DOHH2 (cell line): ENCODE measurements at regions not wholly inside any gene's neighbourhood (a gene's known extent, or its start where the extent isn't known, plus 50 kb on each side); places are given as distances from the start of the nearest gene placed in this dataset.

Source experiments
- H3F3A ChIP-seq: fragments of 200-600 bp; sonication (generic), shearing (Covaris generic); 2 replicates; pipeline ENCODE4 v1.6.0; 2016; ENCODE audit warnings: antibody characterized with exemption, mild to moderate bottlenecking; ENCODE audit not compliant: control insufficient read depth, insufficient read depth
- H3K27ac ChIP-seq: fragments of 200-600 bp; sonication (generic); 2 replicates; pipeline ENCODE4 v1.5.1; 2014; ENCODE audit warnings: low read depth, mild to moderate bottlenecking, low read length, moderate library complexity
- H3K27me3 ChIP-seq: fragments of 200-600 bp; sonication (generic); 2 replicates; pipeline ENCODE4 v1.6.1; 2014; ENCODE audit warnings: mild to moderate bottlenecking, low read length, mixed read lengths; ENCODE audit not compliant: control insufficient read depth
- H3K36me3 ChIP-seq: fragments of 200-600 bp; sonication (generic); 2 replicates; pipeline ENCODE4 v1.6.1; 2014; ENCODE audit warnings: mild to moderate bottlenecking, low read length, moderate library complexity, mixed read lengths; ENCODE audit not compliant: control insufficient read depth
- H3K4me1 ChIP-seq: fragments of 200-600 bp; sonication (generic); 2 replicates; pipeline ENCODE4 v1.6.1; 2014; ENCODE audit warnings: mild to moderate bottlenecking, low read length, mixed read lengths; ENCODE audit not compliant: control insufficient read depth
- H3K4me2 ChIP-seq: fragments of 200-600 bp; sonication (generic); 2 replicates; pipeline ENCODE4 v1.6.0; 2014; ENCODE audit warnings: mild to moderate bottlenecking, low read length, moderate library complexity
- H3K4me3 ChIP-seq: fragments of 200-600 bp; sonication (generic); 2 replicates; pipeline ENCODE4 v1.5.1; 2014; ENCODE audit warnings: mild to moderate bottlenecking, low read length, mixed read lengths
- H3K79me2 ChIP-seq: fragments of 200-600 bp; sonication (generic); 2 replicates; pipeline ENCODE4 v1.6.1; 2014; ENCODE audit warnings: mild to moderate bottlenecking, low read length, mixed read lengths; ENCODE audit not compliant: control insufficient read depth
- H3K9me2 ChIP-seq: fragments of 200-600 bp; sonication (generic); replicated peaks from 2 replicates; pipeline ENCODE4 v1.6.1; 2014; ENCODE audit warnings: mild to moderate bottlenecking, low read length, mixed read lengths; ENCODE audit not compliant: control insufficient read depth
- H3K9me3 ChIP-seq: fragments of 200-600 bp; sonication (generic); 2 replicates; pipeline ENCODE4 v1.6.1; 2014; ENCODE audit warnings: antibody characterized with exemption, low read length, mixed read lengths; ENCODE audit not compliant: control insufficient read depth, insufficient read depth
- H4K20me1 ChIP-seq: fragments of 200-600 bp; sonication (generic); 2 replicates; pipeline ENCODE4 v1.6.0; 2014; ENCODE audit warnings: low read depth, mild to moderate bottlenecking, antibody characterized with exemption, low read length, moderate library complexity; ENCODE audit not compliant: control insufficient read depth, insufficient read depth
- CTCF ChIP-seq: fragments of 200-600 bp; sonication (generic); IDR thresholded peaks from one replicate; pipeline ENCODE4 v1.5.1; 2014; ENCODE audit warnings: antibody characterized with exemption, mild to moderate bottlenecking, low read depth, low read length; ENCODE audit not compliant: poor library complexity, severe bottlenecking
- EZH2phosphoT487 ChIP-seq: fragments of 200-600 bp; sonication (generic); IDR thresholded peaks from 2 replicates; pipeline ENCODE4 v1.6.1; 2017; ENCODE audit warnings: borderline replicate concordance, mild to moderate bottlenecking, antibody characterized with exemption, low read length, moderate library complexity, mixed read lengths

DNA sequence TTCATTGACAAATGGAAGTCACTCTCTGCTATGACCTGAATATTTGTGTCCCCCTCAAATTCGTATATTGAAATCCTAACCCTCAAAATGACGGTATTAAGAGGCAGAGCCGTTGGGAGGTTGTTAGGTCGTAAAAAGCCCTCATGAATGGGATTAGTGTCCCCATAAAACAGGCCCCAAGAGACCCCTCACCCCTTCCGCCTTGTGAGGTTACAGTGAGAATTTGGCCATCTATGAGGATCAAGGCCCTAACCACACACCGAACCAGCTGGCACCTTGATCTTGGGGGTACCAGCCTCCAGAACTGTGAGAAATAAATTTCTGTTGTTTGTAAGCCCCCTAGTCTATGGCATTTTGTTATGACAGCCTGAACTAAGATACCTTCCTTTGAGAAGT lies 52.5 kb upstream of the SLC22A16 start:
- TF ChIP-seq CTCF (no peak), EZH2phosphoT487 (no peak)
- H3K9me3 ChIP-seq: no peaks in the 10 kb centered on the region
- no peaks in the 10 kb centered on the region for H3K79me2 ChIP-seq
- H3K27ac ChIP-seq: no peak overlapping the region
- H3K36me3 ChIP-seq: no peaks in the 10 kb centered on the region
- H3K27me3 ChIP-seq: peaks cover 10% of the 10 kb centered on the region
- H3K9me2 ChIP-seq: no peaks in the 10 kb centered on the region
- H3K4me2 ChIP-seq: no peak overlapping the region
- H3F3A ChIP-seq: no peaks in the 10 kb centered on the region
- no peaks in the 10 kb centered on the region for H3K4me1 ChIP-seq
- H4K20me1 ChIP-seq: no peaks in the 10 kb centered on the region
- H3K4me3 ChIP-seq: no peak overlapping the region

DNA sequence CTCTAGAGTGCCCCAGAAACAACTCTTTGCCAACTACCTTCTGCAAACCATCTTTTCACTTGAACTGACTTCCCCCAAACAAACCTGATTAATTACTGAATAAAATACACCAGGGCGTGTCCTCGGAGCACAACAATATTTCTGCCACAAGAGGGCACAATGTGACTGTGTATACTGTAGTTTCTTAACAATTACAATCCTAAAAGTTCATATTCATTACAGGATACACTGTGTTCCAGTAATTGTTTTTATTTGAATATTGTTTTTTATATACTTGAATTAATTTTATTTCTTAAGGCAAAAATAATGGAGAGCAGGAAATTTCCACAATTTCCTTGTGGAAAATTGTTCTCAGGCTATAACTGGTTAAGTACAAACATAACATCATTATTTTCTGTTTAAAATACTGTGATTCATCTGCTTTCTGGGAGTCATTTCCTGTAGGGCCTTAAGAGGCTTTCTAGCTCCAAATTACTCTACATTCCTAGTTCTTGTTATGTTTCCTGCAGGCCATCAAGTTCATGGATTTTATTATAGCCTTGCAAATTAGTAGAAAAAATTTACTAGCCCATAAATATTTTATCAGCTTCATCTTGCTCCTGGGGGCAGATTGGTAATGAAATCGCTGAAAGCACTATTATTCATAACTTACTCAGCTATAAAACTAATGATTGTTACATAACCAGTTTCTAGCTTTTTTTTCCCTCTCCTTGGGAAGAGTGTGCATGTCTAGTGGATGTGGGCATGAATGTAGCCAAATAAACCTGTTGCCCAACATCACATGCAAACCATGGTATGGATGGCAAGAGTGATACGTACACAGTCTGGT lies 51.9 kb upstream of the SLC22A16 start:
- Histone ChIP-seq H3K4me3 (no peak overlapping the region), H3K9me3 (no peaks in the 10 kb centered on the region), H3K4me1 (no peaks in the 10 kb centered on the region), H4K20me1 (no peaks in the 10 kb centered on the region), H3K27ac (no peak overlapping the region), H3K79me2 (no peaks in the 10 kb centered on the region), H3K27me3 (peaks cover 10% of the 10 kb centered on the region), H3K36me3 (no peaks in the 10 kb centered on the region), H3K4me2 (no peak overlapping the region), H3K9me2 (no peaks in the 10 kb centered on the region), H3F3A (no peaks in the 10 kb centered on the region)
- TF ChIP-seq CTCF: peak; percentile 68
- TF ChIP-seq EZH2phosphoT487: no peak

DNA sequence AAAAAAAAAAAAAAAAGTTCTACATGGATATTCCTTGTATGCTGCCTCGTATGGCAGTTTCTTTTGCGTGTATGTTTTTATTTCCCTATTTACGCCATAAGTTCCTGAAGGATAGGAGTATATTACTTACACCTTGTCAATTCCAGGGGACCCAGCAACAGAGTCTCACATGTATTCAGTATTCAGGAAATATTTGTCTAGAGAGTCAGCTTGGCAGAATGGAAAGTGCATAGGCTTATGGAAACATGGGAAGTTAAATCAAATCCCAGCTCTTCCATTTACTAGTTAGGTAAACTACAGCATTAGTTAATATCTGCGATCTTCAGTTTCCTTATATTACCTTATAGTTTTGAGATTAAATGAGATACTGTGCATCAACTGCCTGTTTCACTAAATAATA lies 51.1 kb upstream of the SLC22A16 start:
- Histone ChIP-seq H4K20me1 (peaks cover 2% of the 10 kb centered on the region; the same call in 1 of the 2 replicates), H3K4me3 (no peak overlapping the region), H3K9me3 (no peaks in the 10 kb centered on the region), H3K79me2 (no peaks in the 10 kb centered on the region), H3K36me3 (no peaks in the 10 kb centered on the region), H3K4me1 (no peaks in the 10 kb centered on the region), H3K4me2 (no peak overlapping the region), H3K9me2 (no peaks in the 10 kb centered on the region), H3K27me3 (peaks cover 10% of the 10 kb centered on the region), H3F3A (no peaks in the 10 kb centered on the region), H3K27ac (no peak overlapping the region)
- TF ChIP-seq CTCF (no peak), EZH2phosphoT487 (no peak)
